Cardiac muscle cell (in vitro differentiated cells and primary cell): ENCODE measurements at regions not wholly inside any gene's neighbourhood (a gene's known extent, or its start where the extent isn't known, plus 50 kb on each side); places are given as distances from the start of the nearest gene placed in this dataset.

Source experiments
- DNase-seq, 2 donors: peaks; one replicate each; pipeline versions ENCODE4 v3.0.0 to v3.0.0-alpha.2; 2010 to 2017; ENCODE audit warnings: low read depth in 1 of 2, low spot score in 1 of 2
- H3K27ac ChIP-seq: fragments of 200-600 bp; sonication (generic); 2 replicates; pipeline ENCODE4 v1.5.1; 2016
- H3K27me3 ChIP-seq: fragments of 200-600 bp; sonication (generic); 2 replicates; pipeline ENCODE4 v1.6.0; 2016; ENCODE audit warnings: control low read depth
- H3K36me3 ChIP-seq: fragments of 200-600 bp; sonication (generic); 2 replicates; pipeline ENCODE4 v1.5.1; 2016; ENCODE audit warnings: control low read depth
- H3K4me1 ChIP-seq: fragments of 200-600 bp; sonication (generic); 2 replicates; pipeline ENCODE4 v1.8.1; 2017; ENCODE audit warnings: low read depth, mild to moderate bottlenecking, mixed run types
- H3K4me3 ChIP-seq: fragments of 200-600 bp; sonication (generic); 2 replicates; pipeline ENCODE4 v1.5.1; 2016; ENCODE audit warnings: mild to moderate bottlenecking
- H3K9me3 ChIP-seq: fragments of 200-600 bp; sonication (generic); 2 replicates; pipeline ENCODE4 v1.5.1; 2017; ENCODE audit warnings: low read depth, mild to moderate bottlenecking, control low read depth
- TF ChIP-seq, protein P1 (sequence below): IDR thresholded peaks from 2 replicates; pipeline ENCODE4 v1.5.1; 2012; ENCODE audit warnings: low read depth, mild to moderate bottlenecking, low read length

- Histone ChIP-seq H3K27ac (no peak overlapping the region), H3K9me3 (no peaks in the 10 kb centered on the region), H3K36me3 (no peaks in the 10 kb centered on the region), H3K4me1 (no peaks in the 10 kb centered on the region), H3K4me3 (no peak overlapping the region), H3K27me3 (no peaks in the 10 kb centered on the region)
- TF ChIP-seq, protein P1, sequence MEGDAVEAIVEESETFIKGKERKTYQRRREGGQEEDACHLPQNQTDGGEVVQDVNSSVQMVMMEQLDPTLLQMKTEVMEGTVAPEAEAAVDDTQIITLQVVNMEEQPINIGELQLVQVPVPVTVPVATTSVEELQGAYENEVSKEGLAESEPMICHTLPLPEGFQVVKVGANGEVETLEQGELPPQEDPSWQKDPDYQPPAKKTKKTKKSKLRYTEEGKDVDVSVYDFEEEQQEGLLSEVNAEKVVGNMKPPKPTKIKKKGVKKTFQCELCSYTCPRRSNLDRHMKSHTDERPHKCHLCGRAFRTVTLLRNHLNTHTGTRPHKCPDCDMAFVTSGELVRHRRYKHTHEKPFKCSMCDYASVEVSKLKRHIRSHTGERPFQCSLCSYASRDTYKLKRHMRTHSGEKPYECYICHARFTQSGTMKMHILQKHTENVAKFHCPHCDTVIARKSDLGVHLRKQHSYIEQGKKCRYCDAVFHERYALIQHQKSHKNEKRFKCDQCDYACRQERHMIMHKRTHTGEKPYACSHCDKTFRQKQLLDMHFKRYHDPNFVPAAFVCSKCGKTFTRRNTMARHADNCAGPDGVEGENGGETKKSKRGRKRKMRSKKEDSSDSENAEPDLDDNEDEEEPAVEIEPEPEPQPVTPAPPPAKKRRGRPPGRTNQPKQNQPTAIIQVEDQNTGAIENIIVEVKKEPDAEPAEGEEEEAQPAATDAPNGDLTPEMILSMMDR = no peak
- no peak for DNase-seq
These were observed 54.0 kb upstream of the HMGCLL1 start for GRCh38 chr6:55632953-55633352.
